Mesenchymal stem cell (in vitro differentiated cells and primary cell): ENCODE measurements at regions not wholly inside any gene's neighbourhood (a gene's known extent, or its start where the extent isn't known, plus 50 kb on each side); places are given as distances from the start of the nearest gene placed in this dataset.

Experiments
- DNase-seq: peaks from one replicate; pipeline ENCODE4 v3.0.0-alpha.2; 2013
- H2AFZ ChIP-seq: one replicate; pipeline ENCODE4 v1.6.1; 2013; ENCODE audit warnings: low read depth, mild to moderate bottlenecking, control low read depth, inconsistent platforms, low read length, moderate library complexity
- H2AK5ac ChIP-seq: 2 replicates; pipeline ENCODE4 v1.6.1; 2013; ENCODE audit warnings: low read length, moderate library complexity, mild to moderate bottlenecking, inconsistent platforms; ENCODE audit not compliant: severe bottlenecking
- H2BK120ac ChIP-seq: one replicate; pipeline ENCODE4 v1.6.1; 2013; ENCODE audit warnings: low read depth, mild to moderate bottlenecking, inconsistent platforms, low read length, moderate library complexity
- H2BK12ac ChIP-seq, 2 experiments: one replicate each; pipeline ENCODE4 v1.6.1; 2013; ENCODE audit warnings: inconsistent platforms in 2 of 2, low read length in 2 of 2, mild to moderate bottlenecking in 2 of 2, moderate library complexity in 2 of 2, control low read depth in 1 of 2
- H2BK15ac ChIP-seq: one replicate; pipeline ENCODE4 v1.6.1; 2013; ENCODE audit warnings: mild to moderate bottlenecking, low read depth, inconsistent platforms; ENCODE audit not compliant: poor library complexity, severe bottlenecking
- H2BK5ac ChIP-seq: 2 replicates; pipeline ENCODE4 v1.6.1; 2013; ENCODE audit warnings: low read depth, mild to moderate bottlenecking, low read length, control low read depth, inconsistent platforms; ENCODE audit not compliant: poor library complexity, severe bottlenecking
- H3K14ac ChIP-seq, 2 experiments: one replicate each; pipeline ENCODE4 v1.6.1; 2013; ENCODE audit warnings: inconsistent platforms in 2 of 2, low read length in 2 of 2, control low read depth in 1 of 2, mild to moderate bottlenecking in 1 of 2, moderate library complexity in 1 of 2
- H3K18ac ChIP-seq, 2 experiments: one replicate each; pipeline ENCODE4 v1.6.1; 2013; ENCODE audit warnings: inconsistent platforms in 2 of 2, low read length in 2 of 2, control low read depth in 1 of 2, low read depth in 1 of 2, mild to moderate bottlenecking in 1 of 2
- H3K23ac ChIP-seq, 2 experiments: one replicate each; pipeline ENCODE4 v1.6.1; 2013; ENCODE audit warnings: inconsistent platforms in 2 of 2, low read length in 2 of 2, mild to moderate bottlenecking in 2 of 2, moderate library complexity in 2 of 2, control low read depth in 1 of 2
- H3K27ac ChIP-seq: 2 replicates; pipeline ENCODE4 v1.5.1; 2013; ENCODE audit warnings: mild to moderate bottlenecking, moderate library complexity, low read length, control low read depth, inconsistent platforms; ENCODE audit not compliant: poor library complexity, severe bottlenecking
- H3K27me3 ChIP-seq, 2 experiments: 2 replicates each; pipeline versions ENCODE4 v1.6.1 to v1.7.0; 2013; ENCODE audit warnings: low read length in 2 of 2, mild to moderate bottlenecking in 2 of 2, moderate library complexity in 2 of 2, control low read depth in 1 of 2, inconsistent platforms in 1 of 2; ENCODE audit not compliant: control insufficient read depth in 1 of 2, insufficient read depth in 1 of 2
- H3K36me3 ChIP-seq, 2 experiments: 2 replicates each; pipeline versions ENCODE4 v1.6.1 to v1.7.0; 2013; ENCODE audit warnings: low read length in 2 of 2, control low read depth in 1 of 2, inconsistent platforms in 1 of 2, low read depth in 1 of 2, mild to moderate bottlenecking in 1 of 2; ENCODE audit not compliant: insufficient read depth in 2 of 2, control insufficient read depth in 1 of 2
- H3K4ac ChIP-seq, 2 experiments: one replicate each; pipeline ENCODE4 v1.6.1; 2013; ENCODE audit warnings: inconsistent platforms in 2 of 2, low read length in 2 of 2, mild to moderate bottlenecking in 2 of 2, moderate library complexity in 2 of 2, control low read depth in 1 of 2, low read depth in 1 of 2
- H3K4me1 ChIP-seq: 2 replicates; pipeline ENCODE4 v1.6.1; 2013; ENCODE audit warnings: low read depth, low read length, control low read depth; ENCODE audit not compliant: control insufficient read depth, insufficient read depth
- H3K4me2 ChIP-seq: 2 replicates; pipeline ENCODE4 v1.6.1; 2013; ENCODE audit warnings: low read length, mild to moderate bottlenecking, inconsistent platforms; ENCODE audit not compliant: poor library complexity, severe bottlenecking
- H3K4me3 ChIP-seq, 2 experiments: 2 replicates each; pipeline versions ENCODE4 v1.5.1 to v1.7.0; 2013; ENCODE audit warnings: low read length in 2 of 2, mild to moderate bottlenecking in 2 of 2, control low read depth in 1 of 2, low read depth in 1 of 2; ENCODE audit not compliant: insufficient read depth in 1 of 2
- H3K79me1 ChIP-seq: replicated peaks from 2 replicates; pipeline ENCODE4 v1.6.1; 2013; ENCODE audit warnings: mild to moderate bottlenecking, control low read depth, low read length, inconsistent platforms; ENCODE audit not compliant: poor library complexity, severe bottlenecking
- H3K9ac ChIP-seq: 2 replicates; pipeline ENCODE4 v1.7.0; 2013; ENCODE audit warnings: mild to moderate bottlenecking, low read length, moderate library complexity
- H3K9me3 ChIP-seq: 2 replicates; pipeline ENCODE4 v1.7.0; 2013; ENCODE audit warnings: mild to moderate bottlenecking, low read length; ENCODE audit not compliant: control insufficient read depth
- H4K8ac ChIP-seq: one replicate; pipeline ENCODE4 v1.6.1; 2013; ENCODE audit warnings: inconsistent platforms, mild to moderate bottlenecking, low read length, moderate library complexity
- H4K91ac ChIP-seq: one replicate; pipeline ENCODE4 v1.6.1; 2013; ENCODE audit warnings: mild to moderate bottlenecking, low read length, inconsistent platforms
- WGBS: methylation state at CpG from one replicate; pipeline ENCODE4 v1.1.7; 2013; ENCODE audit warnings: mixed read lengths; 5-methylcytosine and 5-hydroxymethylcytosine counted together

DNA sequence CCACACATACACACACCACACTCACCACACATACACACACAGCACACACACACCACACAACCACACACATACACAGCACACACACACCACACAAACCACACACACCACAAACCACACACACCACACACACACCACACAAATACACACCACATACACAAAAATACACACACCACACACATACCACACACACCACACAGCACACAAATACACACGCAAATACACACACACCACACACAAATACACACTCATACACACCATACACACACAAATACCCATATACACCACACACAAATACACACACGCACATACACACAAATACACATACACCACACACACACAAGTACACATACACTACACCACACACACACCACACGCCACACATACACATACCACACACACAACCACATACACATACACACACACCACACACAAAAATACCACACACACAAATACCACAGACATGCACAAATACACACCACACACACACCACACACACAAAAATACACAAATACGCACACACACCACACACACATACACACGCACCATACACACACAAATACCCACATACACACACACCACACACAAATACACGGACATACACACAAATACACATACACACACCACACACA lies 134.6 kb upstream of the TWIST2 start:
- Histone ChIP-seq H4K8ac (peak overlapping the region; percentile 67), H2BK120ac (no peak overlapping the region), H3K27ac (no peak overlapping the region), H2BK12ac (no peak overlapping the region), H2BK15ac (no peak overlapping the region), H2AFZ (no peak overlapping the region), H3K9me3 (no peaks in the 10 kb centered on the region), H3K23ac (no peak overlapping the region), H3K9ac (no peak overlapping the region), H2AK5ac (no peak overlapping the region), H3K18ac (no peak overlapping the region), H3K4me3 (no peak overlapping the region), H3K4me2 (no peak overlapping the region), H3K14ac (peak overlapping the region in 1 of 2 experiments; percentile 92), H3K4ac (no peak overlapping the region), H2BK5ac (no peak overlapping the region), H3K4me1 (peaks cover 2% of the 10 kb centered on the region), H3K36me3 (no peaks in the 10 kb centered on the region), H3K27me3 (no peaks in the 10 kb centered on the region), H4K91ac (peak overlapping the region; percentile 43), H3K79me1 (no peaks in the 10 kb centered on the region)
- no peak for DNase-seq
- 82% methylated on average over 6 of the region's 6 CpGs for WGBS

DNA sequence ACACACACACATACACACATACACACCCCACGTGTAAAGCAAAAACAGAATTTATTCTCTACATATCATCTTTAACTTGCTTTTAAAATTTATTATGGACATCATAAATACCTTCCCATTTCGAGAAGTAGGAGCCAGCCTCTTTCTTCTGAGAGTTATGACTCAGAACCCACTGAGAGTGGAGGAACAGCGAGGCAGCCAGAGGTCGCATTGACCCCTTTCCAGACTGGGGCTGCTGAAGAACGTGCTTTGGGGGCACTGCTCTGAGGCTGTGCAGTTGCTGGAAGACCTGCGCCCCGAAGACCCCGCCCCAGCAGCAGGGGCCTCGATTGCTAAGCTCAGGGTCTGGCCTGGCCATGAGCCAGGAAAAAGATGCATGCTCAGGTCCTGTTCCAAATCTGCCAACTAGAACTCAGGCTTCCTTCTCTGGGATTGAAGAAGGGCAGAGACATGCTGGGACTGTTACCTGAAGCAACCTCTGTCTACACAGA lies 133.8 kb upstream of the TWIST2 start:
- Histone ChIP-seq H2AK5ac (no peak overlapping the region), H3K14ac (no peak overlapping the region), H3K18ac (no peak overlapping the region), H4K91ac (no peak overlapping the region), H2BK5ac (no peak overlapping the region), H3K23ac (no peak overlapping the region), H3K27ac (no peak overlapping the region), H3K4me1 (peaks cover 2% of the 10 kb centered on the region), H2BK120ac (no peak overlapping the region), H4K8ac (no peak overlapping the region), H2BK15ac (no peak overlapping the region), H3K4me3 (peak overlapping the region in 1 of 2 experiments; percentile 30), H3K9ac (no peak overlapping the region), H2BK12ac (peak overlapping the region in 1 of 2 experiments; percentile 34), H3K27me3 (no peaks in the 10 kb centered on the region), H3K4me2 (no peak overlapping the region), H3K36me3 (no peaks in the 10 kb centered on the region), H3K4ac (no peak overlapping the region), H3K9me3 (no peaks in the 10 kb centered on the region), H3K79me1 (no peaks in the 10 kb centered on the region), H2AFZ (no peak overlapping the region)
- no peak for DNase-seq
- 85% methylated on average over 9 of the region's 9 CpGs for WGBS

DNA sequence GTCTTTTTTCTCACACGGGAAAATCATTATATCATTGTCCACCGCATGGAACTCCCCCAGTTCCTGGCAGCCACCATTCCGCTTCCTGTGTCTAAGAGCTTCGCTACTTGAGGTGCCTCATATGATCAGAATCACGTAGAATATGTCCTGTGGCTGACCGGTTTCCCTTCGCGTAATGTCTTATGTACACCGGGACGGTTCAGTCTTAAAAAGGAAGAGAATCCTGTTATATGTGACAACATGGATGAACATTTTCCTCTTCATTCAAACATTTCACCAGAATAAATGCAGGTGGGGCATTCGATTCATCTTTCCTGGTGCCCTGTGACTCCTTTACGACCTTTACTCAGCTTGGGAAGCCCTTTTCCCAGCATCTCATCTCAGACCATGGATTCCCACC lies 131.7 kb upstream of the TWIST2 start:
- Histone ChIP-seq H3K36me3 (no peaks in the 10 kb centered on the region), H3K27ac (no peak overlapping the region), H2BK12ac (no peak overlapping the region), H3K4me2 (no peak overlapping the region), H3K9me3 (no peaks in the 10 kb centered on the region), H3K4me3 (no peak overlapping the region), H2AK5ac (no peak overlapping the region), H3K79me1 (no peaks in the 10 kb centered on the region), H3K23ac (no peak overlapping the region), H3K4ac (no peak overlapping the region), H2BK120ac (no peak overlapping the region), H3K9ac (no peak overlapping the region), H3K18ac (no peak overlapping the region), H2BK5ac (no peak overlapping the region), H4K91ac (no peak overlapping the region), H4K8ac (no peak overlapping the region), H3K14ac (no peak overlapping the region), H2AFZ (no peak overlapping the region), H3K4me1 (peaks cover 2% of the 10 kb centered on the region), H2BK15ac (no peak overlapping the region), H3K27me3 (no peaks in the 10 kb centered on the region)
- DNase-seq, result no peak
- 86% methylated on average over 12 of the region's 12 CpGs for WGBS

DNA sequence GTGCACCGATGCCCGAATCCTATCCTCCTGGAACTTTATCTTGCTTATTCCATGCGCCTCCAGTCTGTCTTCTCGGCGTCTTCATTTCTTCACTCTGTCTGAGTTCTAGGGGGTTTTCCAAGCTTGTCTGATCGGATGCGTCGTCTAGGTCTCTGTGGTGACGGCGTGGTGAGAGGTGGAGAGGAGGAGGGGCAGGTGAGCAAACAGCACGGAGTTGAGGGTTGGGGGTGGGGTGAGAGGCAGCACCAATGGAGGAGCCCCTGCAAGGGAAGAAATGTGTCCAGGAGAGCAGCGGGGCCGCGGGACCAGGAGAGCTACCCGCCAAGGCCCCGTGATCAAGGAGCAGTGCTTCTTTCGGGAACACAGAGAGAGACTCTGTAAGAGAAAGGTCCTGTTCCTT lies 131.3 kb upstream of the TWIST2 start:
- Histone ChIP-seq H3K4me1 (peaks cover 2% of the 10 kb centered on the region), H3K4me3 (no peak overlapping the region), H2BK5ac (no peak overlapping the region), H2BK120ac (no peak overlapping the region), H3K4me2 (no peak overlapping the region), H2AFZ (no peak overlapping the region), H2BK15ac (no peak overlapping the region), H3K14ac (no peak overlapping the region), H3K79me1 (no peaks in the 10 kb centered on the region), H3K27ac (no peak overlapping the region), H2BK12ac (no peak overlapping the region), H4K91ac (no peak overlapping the region), H4K8ac (no peak overlapping the region), H2AK5ac (no peak overlapping the region), H3K4ac (no peak overlapping the region), H3K23ac (no peak overlapping the region), H3K18ac (no peak overlapping the region), H3K9me3 (no peaks in the 10 kb centered on the region), H3K27me3 (no peaks in the 10 kb centered on the region), H3K36me3 (no peaks in the 10 kb centered on the region), H3K9ac (no peak overlapping the region)
- WGBS, result 88% methylated on average over 17 of the region's 17 CpGs
- no peak for DNase-seq
